HCT116 (cell line): ENCODE measurements at regions not wholly inside any gene's neighbourhood (a gene's known extent, or its start where the extent isn't known, plus 50 kb on each side); places are given as distances from the start of the nearest gene placed in this dataset.

Source experiments
- ATAC-seq: fragments of 200-7000 bp; cut with Tn5 transposase; 2 replicates; pipeline ENCODE4 v1.9.1; 2020; ENCODE audit warnings: mild to moderate bottlenecking, moderate library complexity
- BruUV-seq: library from RNA; stranded (reverse); fragments of 400-500 nt; replicated peaks from 2 replicates; lab custom pipeline; 2021; lab: Mats Ljungman, UMichigan
- CTCF ChIA-PET: fragments of 300-600 bp; sonication (Branson Sonifier 250); formaldehyde crosslinking; loops from one replicate; lab custom pipeline; 2021; ENCODE audit warnings: antibody characterized with exemption; lab: Charles Lee
- POLR2A ChIA-PET: fragments of 300-600, 350-600 bp; sonication (Branson Sonifier 250); formaldehyde crosslinking; loops from one replicate; lab custom pipeline; 2021; ENCODE audit warnings: antibody characterized with exemption; lab: Charles Lee
- RAD21 ChIA-PET, 2 experiments: fragments of 300-600 bp; sonication (Branson Sonifier 250); formaldehyde crosslinking; loops; one replicate each; lab custom pipeline; 2023; ENCODE audit warnings: low total read pairs in 2 of 2; ENCODE audit not compliant: uncharacterized antibody in 2 of 2, unreplicated experiment in 2 of 2, low non-redundant PET in 1 of 2; lab: Charles Lee
- DNase-seq: peaks from one replicate; pipeline ENCODE4 v3.0.0-alpha.2; 2010; ENCODE audit warnings: low read depth, low spot score
- H2AFZ ChIP-seq: fragments of 200-600 bp; shearing (Covaris generic), sonication (generic); 2 replicates; pipeline ENCODE4 v1.6.1; 2017; ENCODE audit warnings: low read depth, mixed run types, mixed read lengths, antibody characterized with exemption, low read length; ENCODE audit not compliant: poor library complexity, severe bottlenecking
- H3K27ac ChIP-seq: 2 replicates; pipeline ENCODE4 v1.5.1; 2012; ENCODE audit warnings: low read depth, low read length
- H3K27me3 ChIP-seq: fragments of 200-600 bp; sonication (generic); 2 replicates; pipeline ENCODE4 v1.6.1; 2016; ENCODE audit warnings: mixed run types, low read length, mixed read lengths; ENCODE audit not compliant: insufficient read depth
- H3K36me3 ChIP-seq, 2 experiments: fragments of 200-500 bp in 1 of 2; fragments of 200-600 bp in 1 of 2; sonication (Bioruptor generic) in 1 of 2; sonication (generic) in 1 of 2; 2 replicates each; pipeline versions ENCODE4 v1.5.1 to v1.6.1; 2014 to 2016; ENCODE audit warnings: low read length in 2 of 2, inconsistent platforms in 1 of 2, mixed read lengths in 1 of 2, mixed run types in 1 of 2; ENCODE audit not compliant: insufficient read depth in 2 of 2, control insufficient read depth in 1 of 2
- H3K4me1 ChIP-seq, 2 experiments: fragments of 200-600 bp in 1 of 2; sonication (generic) in 1 of 2; 2 replicates each; pipeline versions ENCODE4 v1.5.1 to v1.6.1; 2012 to 2017; ENCODE audit warnings: low read length in 2 of 2, inconsistent platforms in 1 of 2, mild to moderate bottlenecking in 1 of 2, mixed read lengths in 1 of 2, mixed run types in 1 of 2, moderate library complexity in 1 of 2; ENCODE audit not compliant: insufficient read depth in 2 of 2, control insufficient read depth in 1 of 2
- H3K4me2 ChIP-seq: fragments of 200-600 bp; sonication (generic); 2 replicates; pipeline ENCODE4 v1.6.1; 2017; ENCODE audit warnings: mixed run types, low read length, mixed read lengths
- H3K4me3 ChIP-seq, 2 experiments: fragments of 200-600 bp in 1 of 2; sonication (generic) in 1 of 2; replicated peaks in 1 of 2; 2 replicates each; pipeline ENCODE4 v1.5.1; 2011 to 2016; ENCODE audit warnings: low read length in 2 of 2, control low read depth in 1 of 2, low read depth in 1 of 2, mild to moderate bottlenecking in 1 of 2, mixed read lengths in 1 of 2, mixed run types in 1 of 2
- H3K79me2 ChIP-seq: fragments of 200-600 bp; sonication (generic); 2 replicates; pipeline ENCODE4 v1.6.1; 2017; ENCODE audit warnings: mild to moderate bottlenecking, mixed run types, low read length, moderate library complexity, mixed read lengths; ENCODE audit not compliant: insufficient read depth
- H3K9ac ChIP-seq: fragments of 200-600 bp; sonication (generic); 2 replicates; pipeline ENCODE4 v1.6.1; 2016; ENCODE audit warnings: low read length, mixed read lengths
- H3K9me2 ChIP-seq: fragments of 200-600 bp; sonication (generic), shearing (Covaris generic); 2 replicates; pipeline ENCODE4 v1.6.1; 2017; ENCODE audit warnings: mixed run types, mild to moderate bottlenecking, moderate library complexity; ENCODE audit not compliant: insufficient read depth
- H3K9me3 ChIP-seq, 2 experiments: fragments of 200-500 bp in 1 of 2; fragments of 200-600 bp in 1 of 2; sonication (Bioruptor generic) in 1 of 2; sonication (generic) in 1 of 2; 2 replicates each; pipeline ENCODE4 v1.6.1; 2014 to 2017; ENCODE audit warnings: low read length in 2 of 2, mixed read lengths in 2 of 2, inconsistent platforms in 1 of 2, low read depth in 1 of 2, mild to moderate bottlenecking in 1 of 2, mixed run types in 1 of 2, moderate library complexity in 1 of 2; ENCODE audit not compliant: control insufficient read depth in 1 of 2, insufficient read depth in 1 of 2
- H4K20me1 ChIP-seq: fragments of 200-600 bp; sonication (generic), shearing (Covaris generic); 2 replicates; pipeline ENCODE4 v1.6.1; 2017; ENCODE audit warnings: mixed run types, mild to moderate bottlenecking, moderate library complexity; ENCODE audit not compliant: insufficient read depth
- ATF3 ChIP-seq: IDR thresholded peaks from 2 replicates; pipeline ENCODE4 v1.6.1; 2012
- CEBPB ChIP-seq: IDR thresholded peaks from 2 replicates; pipeline ENCODE4 v1.6.1; 2012; ENCODE audit warnings: low read depth
- EGR1 ChIP-seq: IDR thresholded peaks from 2 replicates; pipeline ENCODE4 v1.6.1; 2012; ENCODE audit warnings: low read depth
- FOSL1 ChIP-seq: IDR thresholded peaks from 2 replicates; pipeline ENCODE4 v1.6.1; 2012; ENCODE audit warnings: low read depth
- JUND ChIP-seq: IDR thresholded peaks from 2 replicates; pipeline ENCODE4 v1.6.1; 2012
- POLR2A ChIP-seq: IDR thresholded peaks from 2 replicates; pipeline ENCODE4 v1.7.0; 2011; ENCODE audit warnings: borderline replicate concordance; ENCODE audit not compliant: insufficient read depth, insufficient read length; ENCODE audit errors: extremely low read depth
- POLR2AphosphoS5 ChIP-seq: IDR thresholded peaks from 2 replicates; pipeline ENCODE4 v1.6.1; 2011; ENCODE audit warnings: mild to moderate bottlenecking, low read depth, low read length, moderate library complexity
- RAD21 ChIP-seq: IDR thresholded peaks from 2 replicates; pipeline ENCODE4 v1.6.1; 2012; ENCODE audit warnings: low read depth, mild to moderate bottlenecking
- REST ChIP-seq: IDR thresholded peaks from 2 replicates; pipeline ENCODE4 v1.6.1; 2012; ENCODE audit warnings: low read depth
- SP1 ChIP-seq: IDR thresholded peaks from 2 replicates; pipeline ENCODE4 v1.6.1; 2012; ENCODE audit warnings: low read depth
- YY1 ChIP-seq: IDR thresholded peaks from 2 replicates; pipeline ENCODE4 v1.6.1; 2011; ENCODE audit warnings: low read length, low read depth, moderate library complexity, mild to moderate bottlenecking; ENCODE audit not compliant: insufficient replicate concordance; ENCODE audit errors: extremely low read depth
- ZBTB33 ChIP-seq: IDR thresholded peaks from 2 replicates; pipeline ENCODE4 v1.6.1; 2011; ENCODE audit warnings: mild to moderate bottlenecking, low read length, moderate library complexity; ENCODE audit not compliant: insufficient replicate concordance; ENCODE audit errors: extremely low read depth
- ZNF274 ChIP-seq: fragments of 200-500 bp; sonication (Bioruptor generic); IDR thresholded peaks from 2 replicates; pipeline ENCODE4 v1.6.1; 2014; ENCODE audit warnings: mild to moderate bottlenecking, low read depth, low read length, inconsistent platforms
- intact Hi-C: fragments of 100-400 bp; cut with micrococcal nuclease; formaldehyde crosslinking; loops from 2 replicates; pipeline ENCODE4 v1.10.0; 2022
- TF ChIP-seq, protein P1 (sequence below), 3 experiments: fragments of 200-600 bp in 1 of 3; sonication (generic) in 1 of 3; IDR thresholded peaks in 2 of 3; conservative IDR thresholded peaks in 1 of 3; 2 replicates each; pipeline ENCODE4 v1.5.1; 2012 to 2017; ENCODE audit warnings: low read depth in 2 of 3, low read length in 2 of 3, antibody characterized with exemption in 1 of 3, borderline replicate concordance in 1 of 3, control low read depth in 1 of 3, mild to moderate bottlenecking in 1 of 3, mixed read lengths in 1 of 3, mixed run types in 1 of 3, moderate library complexity in 1 of 3; ENCODE audit not compliant: insufficient read depth in 1 of 3

GRCh38 chr19:28409859-28410258 is 803.1 kb downstream of the UQCRFS1 start:
- no peaks in the 10 kb centered on the region for H3K27me3 ChIP-seq
- ATAC-seq (no peak), DNase-seq (no peak)
- H4K20me1 ChIP-seq, result no peaks in the 10 kb centered on the region
- ChIA-PET RAD21 (no interaction called here), POLR2A (no interaction called here), CTCF (no interaction called here)
- no peaks in the 10 kb centered on the region for H3K36me3 ChIP-seq
- no peak overlapping the region for H3K27ac ChIP-seq
- TF ChIP-seq, protein P1, sequence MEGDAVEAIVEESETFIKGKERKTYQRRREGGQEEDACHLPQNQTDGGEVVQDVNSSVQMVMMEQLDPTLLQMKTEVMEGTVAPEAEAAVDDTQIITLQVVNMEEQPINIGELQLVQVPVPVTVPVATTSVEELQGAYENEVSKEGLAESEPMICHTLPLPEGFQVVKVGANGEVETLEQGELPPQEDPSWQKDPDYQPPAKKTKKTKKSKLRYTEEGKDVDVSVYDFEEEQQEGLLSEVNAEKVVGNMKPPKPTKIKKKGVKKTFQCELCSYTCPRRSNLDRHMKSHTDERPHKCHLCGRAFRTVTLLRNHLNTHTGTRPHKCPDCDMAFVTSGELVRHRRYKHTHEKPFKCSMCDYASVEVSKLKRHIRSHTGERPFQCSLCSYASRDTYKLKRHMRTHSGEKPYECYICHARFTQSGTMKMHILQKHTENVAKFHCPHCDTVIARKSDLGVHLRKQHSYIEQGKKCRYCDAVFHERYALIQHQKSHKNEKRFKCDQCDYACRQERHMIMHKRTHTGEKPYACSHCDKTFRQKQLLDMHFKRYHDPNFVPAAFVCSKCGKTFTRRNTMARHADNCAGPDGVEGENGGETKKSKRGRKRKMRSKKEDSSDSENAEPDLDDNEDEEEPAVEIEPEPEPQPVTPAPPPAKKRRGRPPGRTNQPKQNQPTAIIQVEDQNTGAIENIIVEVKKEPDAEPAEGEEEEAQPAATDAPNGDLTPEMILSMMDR (IDR thresholded peaks at IDR 0.05 in 2 of 3, conservative IDR thresholded peaks at IDR 0.05 in 1 of 3; ENCODE audit: borderline replicate concordance in 1 of 3, insufficient read depth in 1 of 3, low read depth in 2 of 3, low read length in 2 of 3), result no peak
- TF ChIP-seq ATF3 (no peak), CEBPB (no peak), YY1 (no peak), FOSL1 (no peak), SP1 (no peak), RAD21 (no peak), JUND (no peak), EGR1 (no peak)
- H2AFZ ChIP-seq, result no peak overlapping the region
- no TSS peak for BruUV-seq
- no peaks in the 10 kb centered on the region for H3K9me2 ChIP-seq
- H3K9ac ChIP-seq, result no peak overlapping the region
- no peaks in the 10 kb centered on the region for H3K4me1 ChIP-seq
- intact Hi-C loops, result no loop called here
- H3K79me2 ChIP-seq, result no peaks in the 10 kb centered on the region
- H3K4me3 ChIP-seq, result no peak overlapping the region
- no peak overlapping the region for H3K4me2 ChIP-seq
- H3K9me3 ChIP-seq, result peaks cover 5 to 38% of the 10 kb centered on the region in 2 experiments; a peak in 2 of 4 replicates

- no peaks in the 10 kb centered on the region for H3K36me3 ChIP-seq
- DNase-seq (no peak), ATAC-seq (no peak)
- no peaks in the 10 kb centered on the region for H3K9me2 ChIP-seq
- no peaks in the 10 kb centered on the region for H3K4me1 ChIP-seq
- H3K27me3 ChIP-seq, result no peaks in the 10 kb centered on the region
- RAD21 ChIA-PET, result no interaction called here
- TF ChIP-seq ZNF274, result no peak
- TF ChIP-seq REST, result no peak
- no peak for TF ChIP-seq POLR2A
- no peak for TF ChIP-seq ZBTB33
- no peak for TF ChIP-seq POLR2AphosphoS5
- TF ChIP-seq, all 23 proteins: peak for 0
- H3K27ac ChIP-seq, result no peak overlapping the region
- ChIA-PET POLR2A (no interaction called here), CTCF (no interaction called here)
- intact Hi-C loops, result no loop called here
- H3K4me3 ChIP-seq, result no peak overlapping the region
- no peak overlapping the region for H3K9ac ChIP-seq
- peaks cover 8 to 41% of the 10 kb centered on the region in 2 experiments; a peak in 2 of 4 replicates for H3K9me3 ChIP-seq
- no TSS peak for BruUV-seq
- no peaks in the 10 kb centered on the region for H4K20me1 ChIP-seq
- no peak overlapping the region for H2AFZ ChIP-seq
- H3K79me2 ChIP-seq, result no peaks in the 10 kb centered on the region
- H3K4me2 ChIP-seq, result no peak overlapping the region
These were observed 806.0 kb downstream of the UQCRFS1 start for GRCh38 chr19:28406966-28407365.
